Gastroesophageal sphincter (tissue), 4 donors: ENCODE measurements at regions not wholly inside any gene's neighbourhood (a gene's known extent, or its start where the extent isn't known, plus 50 kb on each side); places are given as distances from the start of the nearest gene placed in this dataset.

ENCODE experiments used
- ATAC-seq: fragments of 150-250 bp; one replicate; pipeline ENCODE4 v1.9.1; 2016; ENCODE audit warnings: mild to moderate bottlenecking, moderate library complexity
- H3K27ac ChIP-seq, 4 donors: fragments of 200-600 bp; sonication (generic) in 3 of 4; 1 replicate in 3 of 4; 2 replicates in 1 of 4; pipeline ENCODE4 v1.5.1; 2016 to 2019
- H3K27me3 ChIP-seq: fragments of 200-600 bp; sonication (generic); one replicate; pipeline ENCODE4 v1.5.1; 2019
- H3K36me3 ChIP-seq, 2 donors: fragments of 200-600 bp; sonication (generic); one replicate each; pipeline ENCODE4 v1.5.1; 2019; ENCODE audit warnings: control low read depth in 1 of 2
- H3K4me1 ChIP-seq, 3 donors: fragments of 200-600 bp; sonication (generic); 1 replicate in 2 of 3; 2 replicates in 1 of 3; pipeline ENCODE4 v1.5.1; 2016 to 2019; ENCODE audit warnings: control low read depth in 2 of 3
- H3K4me3 ChIP-seq, 2 donors: fragments of 200-600 bp; sonication (generic); one replicate each; pipeline ENCODE4 v1.5.1; 2019; ENCODE audit warnings: mild to moderate bottlenecking in 1 of 2, moderate library complexity in 1 of 2
- H3K9me3 ChIP-seq, 3 donors: fragments of 200-600 bp; sonication (generic); one replicate each; pipeline ENCODE4 v1.5.1; 2017 to 2019; ENCODE audit warnings: control low read depth in 2 of 3
- EP300 ChIP-seq: sonication (generic); formaldehyde crosslinking; IDR thresholded peaks from one replicate; pipeline ENCODE4 v1.6.1; 2017; ENCODE audit warnings: antibody characterized with exemption, mild to moderate bottlenecking
- POLR2A ChIP-seq, 2 donors: fragments of 450-650 bp; IDR thresholded peaks; one replicate each; pipeline ENCODE4 v1.6.1; 2017; ENCODE audit warnings: antibody characterized with exemption in 2 of 2, mild to moderate bottlenecking in 2 of 2, moderate library complexity in 1 of 2
- POLR2AphosphoS5 ChIP-seq: sonication (generic); formaldehyde crosslinking; IDR thresholded peaks from one replicate; pipeline ENCODE4 v1.6.1; 2017; ENCODE audit warnings: antibody characterized with exemption
- WGBS, 2 donors: methylation state at CpG; one replicate each; pipeline ENCODE4 v1.1.5; 2018; ENCODE audit warnings: low coverage in 1 of 2; 5-methylcytosine and 5-hydroxymethylcytosine counted together
- TF ChIP-seq, protein P1 (sequence below), 4 experiments: fragments of 200-600 bp in 2 of 4; fragments of 450-650 bp in 2 of 4; sonication (generic) in 1 of 4; IDR thresholded peaks; one replicate each; pipeline ENCODE4 v1.5.1; 2017 to 2019; ENCODE audit warnings: antibody characterized with exemption in 4 of 4, mild to moderate bottlenecking in 2 of 4, moderate library complexity in 2 of 4

DNA sequence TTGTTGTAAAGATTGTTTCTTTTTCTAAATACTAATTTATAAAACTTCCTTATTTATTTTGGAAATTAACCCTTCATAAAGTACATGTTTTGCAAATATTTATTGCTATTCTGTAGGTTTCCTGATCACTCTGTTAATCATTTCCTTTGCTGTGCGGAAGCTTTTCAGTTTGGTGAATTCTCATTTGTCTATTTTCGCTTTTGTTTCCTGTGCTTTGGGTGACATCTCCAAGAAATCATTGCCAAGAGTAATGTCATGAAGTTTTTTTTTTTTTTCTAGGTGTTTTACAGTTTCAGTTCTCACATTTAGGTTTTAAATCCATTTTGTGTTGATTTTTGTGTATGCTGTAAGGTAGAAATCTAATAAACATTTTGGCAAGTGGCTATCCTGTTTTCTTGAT is 1899.8 kb upstream of the ACO1 start:
- TF ChIP-seq EP300: no peak
- TF ChIP-seq POLR2A (IDR thresholded peaks at IDR 0.05): no peak
- no peak for ATAC-seq
- H3K4me1 ChIP-seq: no peaks in the 10 kb centered on the region
- 64 to 90% methylated on average over 2 of the region's 2 CpGs for WGBS, 2 donors
- no peaks in the 10 kb centered on the region for H3K9me3 ChIP-seq
- no peak overlapping the region for H3K4me3 ChIP-seq
- no peaks in the 10 kb centered on the region for H3K27me3 ChIP-seq
- H3K27ac ChIP-seq: no peak overlapping the region
- no peaks in the 10 kb centered on the region for H3K36me3 ChIP-seq

DNA sequence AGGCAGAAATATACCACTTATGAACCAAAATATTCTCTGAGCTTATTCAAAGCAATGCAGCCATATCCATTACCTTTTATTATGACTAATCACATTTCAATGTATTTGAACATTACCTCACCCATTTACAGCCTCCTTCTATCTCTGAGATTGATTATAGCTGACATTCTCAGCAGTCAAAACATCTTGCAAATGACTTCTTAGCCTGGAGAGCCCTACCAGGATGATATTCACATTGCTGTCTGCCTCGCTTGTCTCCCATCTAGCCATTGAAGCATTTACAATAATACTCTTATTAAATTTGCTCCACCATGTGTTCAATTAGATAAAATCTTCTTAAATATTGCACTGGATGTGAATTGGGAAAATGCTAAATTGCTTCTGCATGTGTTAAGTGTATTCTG is 1879.9 kb upstream of the ACO1 start:
- WGBS, 2 donors: 79% methylated on average over 1 of the region's 1 CpG; no CpG with 5 or more reads in 1 of the 2 donors
- Histone ChIP-seq H3K27me3 (no peaks in the 10 kb centered on the region), H3K4me3 (no peak overlapping the region), H3K27ac (no peak overlapping the region), H3K9me3 (no peaks in the 10 kb centered on the region), H3K4me1 (no peaks in the 10 kb centered on the region), H3K36me3 (no peaks in the 10 kb centered on the region)
- no peak for ATAC-seq
- TF ChIP-seq POLR2A (IDR thresholded peaks at IDR 0.05): no peak
- TF ChIP-seq EP300: no peak
- no peak for TF ChIP-seq POLR2AphosphoS5
- TF ChIP-seq, protein P1, sequence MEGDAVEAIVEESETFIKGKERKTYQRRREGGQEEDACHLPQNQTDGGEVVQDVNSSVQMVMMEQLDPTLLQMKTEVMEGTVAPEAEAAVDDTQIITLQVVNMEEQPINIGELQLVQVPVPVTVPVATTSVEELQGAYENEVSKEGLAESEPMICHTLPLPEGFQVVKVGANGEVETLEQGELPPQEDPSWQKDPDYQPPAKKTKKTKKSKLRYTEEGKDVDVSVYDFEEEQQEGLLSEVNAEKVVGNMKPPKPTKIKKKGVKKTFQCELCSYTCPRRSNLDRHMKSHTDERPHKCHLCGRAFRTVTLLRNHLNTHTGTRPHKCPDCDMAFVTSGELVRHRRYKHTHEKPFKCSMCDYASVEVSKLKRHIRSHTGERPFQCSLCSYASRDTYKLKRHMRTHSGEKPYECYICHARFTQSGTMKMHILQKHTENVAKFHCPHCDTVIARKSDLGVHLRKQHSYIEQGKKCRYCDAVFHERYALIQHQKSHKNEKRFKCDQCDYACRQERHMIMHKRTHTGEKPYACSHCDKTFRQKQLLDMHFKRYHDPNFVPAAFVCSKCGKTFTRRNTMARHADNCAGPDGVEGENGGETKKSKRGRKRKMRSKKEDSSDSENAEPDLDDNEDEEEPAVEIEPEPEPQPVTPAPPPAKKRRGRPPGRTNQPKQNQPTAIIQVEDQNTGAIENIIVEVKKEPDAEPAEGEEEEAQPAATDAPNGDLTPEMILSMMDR (IDR thresholded peaks at IDR 0.05): no peak

DNA sequence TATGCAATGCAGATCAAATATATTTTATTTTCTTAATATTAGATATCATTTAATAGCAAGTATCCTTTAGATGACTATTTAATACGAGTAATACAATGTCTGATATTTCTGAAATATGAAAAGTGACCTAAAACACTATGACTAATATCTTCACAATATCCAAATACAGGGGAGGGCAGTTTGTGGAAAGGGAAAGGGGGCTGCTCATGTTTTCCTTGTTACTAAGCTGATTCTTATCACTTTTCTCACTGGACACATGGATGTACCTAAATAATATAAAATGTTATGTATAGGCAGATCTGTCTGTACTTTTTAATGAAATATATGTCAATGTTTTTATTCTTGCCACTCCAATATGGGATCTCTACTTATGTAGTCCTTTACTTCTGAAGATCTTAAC is 1879.1 kb upstream of the ACO1 start:
- Histone ChIP-seq H3K27ac (no peak overlapping the region), H3K4me3 (no peak overlapping the region), H3K36me3 (no peaks in the 10 kb centered on the region), H3K9me3 (no peaks in the 10 kb centered on the region), H3K27me3 (no peaks in the 10 kb centered on the region), H3K4me1 (no peaks in the 10 kb centered on the region)
- ATAC-seq: no peak
- WGBS, 2 donors: 80 to 81% methylated on average over 1 of the region's 1 CpG
- no peak for TF ChIP-seq POLR2A (IDR thresholded peaks at IDR 0.05)
- TF ChIP-seq EP300: no peak
- TF ChIP-seq, protein P1 (IDR thresholded peaks at IDR 0.05): no peak
- no peak for TF ChIP-seq POLR2AphosphoS5

DNA sequence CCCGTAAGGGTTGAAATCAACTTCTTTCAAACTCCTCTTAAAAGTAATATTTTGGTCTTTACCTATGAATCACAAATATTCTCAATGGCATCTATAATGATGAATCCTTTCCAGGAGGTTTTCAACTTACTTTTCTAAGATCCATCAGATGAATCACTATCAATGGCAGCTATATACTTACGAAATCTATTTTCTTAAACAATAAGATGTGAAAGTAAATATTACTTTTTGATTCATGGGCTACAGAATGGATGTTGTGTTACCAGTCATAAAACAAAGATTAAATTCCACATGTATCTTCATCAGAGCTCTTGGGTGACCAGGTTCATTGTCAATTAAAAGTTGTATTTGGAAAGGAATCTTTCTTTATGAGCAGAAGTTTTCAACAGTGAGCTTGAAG is 1877.7 kb upstream of the ACO1 start:
- WGBS, 2 donors: 75% methylated on average over 2 of the region's 2 CpGs
- no peak for ATAC-seq

DNA sequence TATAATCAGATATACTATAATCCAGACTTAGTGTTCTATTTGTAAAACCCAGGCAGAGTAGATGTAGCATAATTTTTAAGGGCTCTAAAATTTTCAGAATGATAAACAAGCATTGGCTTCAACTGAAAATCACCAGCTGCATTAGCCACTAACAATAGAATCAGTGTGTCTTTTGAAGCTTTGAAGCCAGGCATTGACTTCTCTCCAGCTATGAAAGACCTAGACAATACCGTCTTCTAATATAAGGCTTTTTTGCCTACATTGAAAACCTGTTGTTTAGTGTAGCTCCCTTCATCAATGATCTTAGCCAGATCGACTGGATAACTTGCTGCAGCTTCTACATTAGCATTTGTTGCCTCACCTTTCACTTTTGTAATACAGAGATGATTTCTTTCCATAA is 1877.3 kb upstream of the ACO1 start:
- H3K27me3 ChIP-seq: no peaks in the 10 kb centered on the region
- no peak for ATAC-seq
- 71 to 75% methylated on average over 2 of the region's 2 CpGs for WGBS, 2 donors
- TF ChIP-seq EP300 (no peak), POLR2AphosphoS5 (no peak), POLR2A (IDR thresholded peaks at IDR 0.05) (no peak)
- TF ChIP-seq, protein P1 (IDR thresholded peaks at IDR 0.05): no peak
- H3K36me3 ChIP-seq: no peaks in the 10 kb centered on the region
- H3K4me1 ChIP-seq: no peaks in the 10 kb centered on the region
- no peaks in the 10 kb centered on the region for H3K9me3 ChIP-seq
- no peak overlapping the region for H3K27ac ChIP-seq
- H3K4me3 ChIP-seq: no peak overlapping the region

More for the DNA sequence above, 1877.7 kb upstream of the ACO1 start:
- no peaks in the 10 kb centered on the region for H3K9me3 ChIP-seq
- H3K4me1 ChIP-seq: no peaks in the 10 kb centered on the region
- TF ChIP-seq POLR2A (IDR thresholded peaks at IDR 0.05): no peak
- TF ChIP-seq, protein P1 (IDR thresholded peaks at IDR 0.05): no peak
- TF ChIP-seq POLR2AphosphoS5: no peak
- TF ChIP-seq EP300: no peak
- no peak overlapping the region for H3K27ac ChIP-seq
- no peaks in the 10 kb centered on the region for H3K36me3 ChIP-seq
- H3K27me3 ChIP-seq: no peaks in the 10 kb centered on the region
- H3K4me3 ChIP-seq: no peak overlapping the region
